ENCODE measurements at regions not wholly inside any gene's neighbourhood (a gene's known extent, or its start where the extent isn't known, plus 50 kb on each side); places are given as distances from the start of the nearest gene placed in this dataset.

- in situ Hi-C loops (cut with HindIII; ENCODE audit: low pct_unique_long_range_greater_than_20kb, low sequenced_read_pairs), result no loop called here
- TF ChIP-seq JUND (IDR thresholded peaks at IDR 0.05; ENCODE audit: low read depth), result no peak
- no peak for DNase-seq (ENCODE audit: low read depth in 1 of 2, low spot score in 1 of 2)
Measured at GRCh38 chr3:174758943-174759342, 100.2 kb upstream of the NAALADL2 start.

GRCh38 chr3:174767406-174767805 lies 91.7 kb upstream of the NAALADL2 start:
- in situ Hi-C loops (cut with HindIII; ENCODE audit: low pct_unique_long_range_greater_than_20kb, low sequenced_read_pairs), result no loop called here
- TF ChIP-seq JUND (IDR thresholded peaks at IDR 0.05; ENCODE audit: low read depth), result no peak
- no peak for DNase-seq (ENCODE audit: low read depth in 1 of 2, low spot score in 1 of 2)

- in situ Hi-C loops (cut with HindIII; ENCODE audit: low pct_unique_long_range_greater_than_20kb, low sequenced_read_pairs), result no loop called here
- TF ChIP-seq JUND (IDR thresholded peaks at IDR 0.05; ENCODE audit: low read depth), result no peak
- peak in 1 of 2 experiments; percentile 27 for DNase-seq (ENCODE audit: low read depth in 1 of 2, low spot score in 1 of 2)
Measured at GRCh38 chr3:174767853-174768382, 91.2 kb upstream of the NAALADL2 start.

- in situ Hi-C loops (cut with HindIII; ENCODE audit: low pct_unique_long_range_greater_than_20kb, low sequenced_read_pairs), result no loop called here
- TF ChIP-seq JUND (IDR thresholded peaks at IDR 0.05; ENCODE audit: low read depth), result no peak
- no peak for DNase-seq (ENCODE audit: low read depth in 1 of 2, low spot score in 1 of 2)
Measured at GRCh38 chr3:174769171-174769570, 90.0 kb upstream of the NAALADL2 start.

- TF ChIP-seq JUND (IDR thresholded peaks at IDR 0.05; ENCODE audit: low read depth), result no peak
- DNase-seq (ENCODE audit: low read depth in 1 of 2, low spot score in 1 of 2), result no peak
- in situ Hi-C loops (cut with HindIII; ENCODE audit: low pct_unique_long_range_greater_than_20kb, low sequenced_read_pairs), result no loop called here
Measured at GRCh38 chr3:174775603-174776002, 83.5 kb upstream of the NAALADL2 start.

- peak in 1 of 2 experiments; percentile 57 for DNase-seq (ENCODE audit: low read depth in 1 of 2, low spot score in 1 of 2)
- TF ChIP-seq JUND (IDR thresholded peaks at IDR 0.05; ENCODE audit: low read depth), result no peak
- in situ Hi-C loops (cut with HindIII; ENCODE audit: low pct_unique_long_range_greater_than_20kb, low sequenced_read_pairs), result no loop called here
Measured at GRCh38 chr3:174776123-174776522, 83.0 kb upstream of the NAALADL2 start.

GRCh38 chr3:174776636-174777035 lies 82.5 kb upstream of the NAALADL2 start:
- in situ Hi-C loops (cut with HindIII; ENCODE audit: low pct_unique_long_range_greater_than_20kb, low sequenced_read_pairs), result no loop called here
- DNase-seq (ENCODE audit: low read depth in 1 of 2, low spot score in 1 of 2), result no peak
- TF ChIP-seq JUND (IDR thresholded peaks at IDR 0.05; ENCODE audit: low read depth), result no peak

- TF ChIP-seq JUND (IDR thresholded peaks at IDR 0.05; ENCODE audit: low read depth), result no peak
Measured at GRCh38 chr3:174777813-174778212, 81.3 kb upstream of the NAALADL2 start.

GRCh38 chr3:174783502-174783901 lies 75.6 kb upstream of the NAALADL2 start:
- no peak for DNase-seq (ENCODE audit: low read depth in 1 of 2, low spot score in 1 of 2)
- in situ Hi-C loops (cut with HindIII; ENCODE audit: low pct_unique_long_range_greater_than_20kb, low sequenced_read_pairs), result no loop called here
- TF ChIP-seq JUND (IDR thresholded peaks at IDR 0.05; ENCODE audit: low read depth), result no peak

More at GRCh38 chr3:174777813-174778212, 81.3 kb upstream of the NAALADL2 start:
- DNase-seq (ENCODE audit: low read depth in 1 of 2, low spot score in 1 of 2), result no peak
- in situ Hi-C loops (cut with HindIII; ENCODE audit: low pct_unique_long_range_greater_than_20kb, low sequenced_read_pairs), result no loop called here

GRCh38 chr3:174784206-174784934 lies 74.8 kb upstream of the NAALADL2 start:
- DNase-seq (ENCODE audit: low read depth in 1 of 2, low spot score in 1 of 2), result no peak
- in situ Hi-C loops (cut with HindIII; ENCODE audit: low pct_unique_long_range_greater_than_20kb, low sequenced_read_pairs), result no loop called here
- no peak for TF ChIP-seq JUND (IDR thresholded peaks at IDR 0.05; ENCODE audit: low read depth)

- no peak for TF ChIP-seq JUND (IDR thresholded peaks at IDR 0.05; ENCODE audit: low read depth)
- no peak for DNase-seq (ENCODE audit: low read depth in 1 of 2, low spot score in 1 of 2)
- in situ Hi-C loops (cut with HindIII; ENCODE audit: low pct_unique_long_range_greater_than_20kb, low sequenced_read_pairs), result no loop called here
Measured at GRCh38 chr3:174786825-174787224, 72.3 kb upstream of the NAALADL2 start.

- in situ Hi-C loops (cut with HindIII; ENCODE audit: low pct_unique_long_range_greater_than_20kb, low sequenced_read_pairs), result no loop called here
- TF ChIP-seq JUND (IDR thresholded peaks at IDR 0.05; ENCODE audit: low read depth), result no peak
- DNase-seq (ENCODE audit: low read depth in 1 of 2, low spot score in 1 of 2), result no peak
Measured at GRCh38 chr3:174791161-174791560, 68.0 kb upstream of the NAALADL2 start.

GRCh38 chr3:174792864-174793263 lies 66.3 kb upstream of the NAALADL2 start:
- TF ChIP-seq JUND (IDR thresholded peaks at IDR 0.05; ENCODE audit: low read depth), result no peak
- in situ Hi-C loops (cut with HindIII; ENCODE audit: low pct_unique_long_range_greater_than_20kb, low sequenced_read_pairs), result no loop called here
- DNase-seq (ENCODE audit: low read depth in 1 of 2, low spot score in 1 of 2), result no peak
